LHCN-M2 (cell line): ENCODE measurements at regions not wholly inside any gene's neighbourhood (a gene's known extent, or its start where the extent isn't known, plus 50 kb on each side); places are given as distances from the start of the nearest gene placed in this dataset.
A peak's percentile ranks its signal among the peaks of the same experiment; 100 is the strongest.
"Not testable (repeated sequence)": the region's sequence is repeated elsewhere in the genome, so short reads cannot be mapped to it uniquely, and the experiment has no call there.

Experiments used
- DNase-seq: peaks from one replicate; pipeline ENCODE4 v3.0.0-alpha.2; 2012; ENCODE audit warnings: low read depth

- DNase-seq = not testable (repeated sequence)
Measured at GRCh38 chr7:106713452-106713851, 52.5 kb upstream of the CCDC71L start.

- DNase-seq = peak; percentile 62
Measured at GRCh38 chr7:106714590-106715442, 53.9 kb upstream of the CCDC71L start.

- no peak for DNase-seq
Measured at GRCh38 chr7:106715730-106716129, 54.8 kb upstream of the CCDC71L start.

- peak; percentile 66 for DNase-seq
Measured at GRCh38 chr7:106717254-106717954, 56.4 kb upstream of the CCDC71L start.

GRCh38 chr7:106717955-106718871, 57.3 kb upstream of the CCDC71L start:
- DNase-seq = peak; percentile 99

- no peak for DNase-seq
Measured at GRCh38 chr7:106720641-106721040, 59.7 kb upstream of the CCDC71L start.

GRCh38 chr7:106721816-106722785, 61.1 kb upstream of the CCDC71L start:
- no peak for DNase-seq

GRCh38 chr7:106723398-106723797, 62.4 kb upstream of the CCDC71L start:
- DNase-seq = no peak

- DNase-seq = no peak
Measured at GRCh38 chr7:106729720-106730385, 68.9 kb upstream of the CCDC71L start.

- peak; percentile 38 for DNase-seq
Measured at GRCh38 chr7:106731187-106731586, 70.2 kb upstream of the CCDC71L start.

GRCh38 chr7:106731646-106732444, 70.9 kb upstream of the CCDC71L start:
- DNase-seq = peak; percentile 89

- DNase-seq = no peak
Measured at GRCh38 chr7:106735637-106736036, 74.7 kb upstream of the CCDC71L start.

- no peak for DNase-seq
Measured at GRCh38 chr7:106736123-106736507, 75.2 kb upstream of the CCDC71L start.

GRCh38 chr7:106736508-106737201, 75.7 kb upstream of the CCDC71L start:
- peak; percentile 84 for DNase-seq

GRCh38 chr7:106737202-106737562, 76.2 kb upstream of the CCDC71L start:
- peak; percentile 65 for DNase-seq

GRCh38 chr7:106740806-106741205, 79.8 kb upstream of the CCDC71L start:
- DNase-seq = no peak

- DNase-seq = peak; percentile 76
Measured at GRCh38 chr7:106744563-106745091, 83.7 kb upstream of the CCDC71L start.

GRCh38 chr7:106747301-106747700, 86.3 kb upstream of the CCDC71L start:
- not testable (repeated sequence) for DNase-seq
